Astrocyte (in vitro differentiated cells and primary cell): ENCODE measurements at regions not wholly inside any gene's neighbourhood (a gene's known extent, or its start where the extent isn't known, plus 50 kb on each side); places are given as distances from the start of the nearest gene placed in this dataset.

Experiments used
- DNase-seq: peaks from one replicate; pipeline ENCODE4 v3.0.0-alpha.2; 2010; ENCODE audit warnings: low read depth
- FAIRE-seq: peaks from 2 replicates; lab custom pipeline; 2011; peaks lifted over from hg19 to GRCh38; lab: Jason Lieb, UNC
- H2AFZ ChIP-seq: 2 replicates; pipeline ENCODE4 v1.6.0; 2012; ENCODE audit warnings: low read depth, low read length, inconsistent platforms
- H3K27ac ChIP-seq: 2 replicates; pipeline ENCODE4 v1.5.1; 2011; ENCODE audit warnings: low read depth, low read length, inconsistent platforms
- H3K27me3 ChIP-seq: 2 replicates; pipeline ENCODE4 v1.6.0; 2011; ENCODE audit warnings: low read length, inconsistent platforms; ENCODE audit not compliant: insufficient read depth
- H3K36me3 ChIP-seq: 2 replicates; pipeline ENCODE4 v1.5.1; 2011; ENCODE audit warnings: low read length, inconsistent platforms; ENCODE audit not compliant: insufficient read depth
- H3K4me1 ChIP-seq: 2 replicates; pipeline ENCODE4 v1.5.1; 2011; ENCODE audit warnings: low read length, inconsistent platforms; ENCODE audit not compliant: insufficient read depth
- H3K4me2 ChIP-seq: 2 replicates; pipeline ENCODE4 v1.6.0; 2012; ENCODE audit warnings: low read length, inconsistent platforms
- H3K4me3 ChIP-seq: 2 replicates; pipeline ENCODE4 v1.5.1; 2011; ENCODE audit warnings: low read depth, mild to moderate bottlenecking, low read length, inconsistent platforms; ENCODE audit not compliant: insufficient read depth
- H3K79me2 ChIP-seq: 2 replicates; pipeline ENCODE4 v1.6.0; 2012; ENCODE audit warnings: mild to moderate bottlenecking, low read length, inconsistent platforms; ENCODE audit not compliant: insufficient read depth
- H3K9ac ChIP-seq: 2 replicates; pipeline ENCODE4 v1.6.0; 2012; ENCODE audit warnings: mild to moderate bottlenecking, low read length, inconsistent platforms
- H3K9me3 ChIP-seq: 2 replicates; pipeline ENCODE4 v1.5.1; 2012; ENCODE audit warnings: low read depth, mild to moderate bottlenecking, low read length, inconsistent platforms; ENCODE audit not compliant: insufficient read depth
- H4K20me1 ChIP-seq: 2 replicates; pipeline ENCODE4 v1.6.0; 2012; ENCODE audit warnings: low read length, inconsistent platforms; ENCODE audit not compliant: insufficient read depth
- H3K27ac Mint-ChIP-seq: one replicate; pipeline ENCODE4 v1.8.0; 2021; ENCODE audit warnings: mild to moderate bottlenecking, mixed read lengths; ENCODE audit not compliant: unreplicated experiment
- H3K27me3 Mint-ChIP-seq: one replicate; pipeline ENCODE4 v1.8.0; 2021; ENCODE audit warnings: low read depth, mixed read lengths; ENCODE audit not compliant: unreplicated experiment
- H3K36me3 Mint-ChIP-seq: one replicate; pipeline ENCODE4 v1.8.0; 2021; ENCODE audit warnings: low read depth, mixed read lengths; ENCODE audit not compliant: unreplicated experiment
- H3K4me1 Mint-ChIP-seq: one replicate; pipeline ENCODE4 v1.8.0; 2021; ENCODE audit warnings: low read depth, mixed read lengths; ENCODE audit not compliant: unreplicated experiment
- H3K4me3 Mint-ChIP-seq: one replicate; pipeline ENCODE4 v1.8.0; 2021; ENCODE audit warnings: mild to moderate bottlenecking, moderate library complexity, mixed read lengths; ENCODE audit not compliant: unreplicated experiment
- H3K9me3 Mint-ChIP-seq: one replicate; pipeline ENCODE4 v1.8.0; 2021; ENCODE audit warnings: mild to moderate bottlenecking, mixed read lengths; ENCODE audit not compliant: unreplicated experiment
- EZH2 ChIP-seq: IDR thresholded peaks from 2 replicates; pipeline ENCODE4 v1.6.1; 2012; ENCODE audit warnings: mild to moderate bottlenecking, low read length, inconsistent platforms; ENCODE audit not compliant: insufficient read depth
- TF ChIP-seq, protein P1 (sequence below): IDR thresholded peaks from 2 replicates; pipeline ENCODE4 v1.5.1; 2011; ENCODE audit warnings: low read depth, mild to moderate bottlenecking, inconsistent platforms, low read length, moderate library complexity; ENCODE audit not compliant: insufficient read depth

DNA sequence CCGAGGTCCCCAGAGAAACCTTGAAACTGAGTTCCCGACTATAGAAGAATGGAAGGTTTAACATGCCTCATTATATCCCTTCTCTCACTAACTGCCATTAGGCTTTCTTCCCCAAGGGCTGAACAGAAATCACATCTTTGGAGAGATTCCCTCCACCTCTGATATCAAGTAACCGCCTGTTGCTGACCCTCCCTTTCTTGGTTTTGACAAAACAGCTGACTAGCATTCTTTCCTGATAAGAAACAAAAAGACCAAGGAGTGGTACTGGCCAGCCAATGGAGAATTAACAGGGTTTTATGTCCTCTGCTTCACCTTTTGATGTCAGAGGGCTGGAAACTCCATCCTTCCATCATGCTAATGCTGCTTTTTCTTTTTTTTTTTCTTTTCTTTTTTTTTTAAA is 176.6 kb upstream of the ADGRB3 start:
- Histone ChIP-seq H3K4me1 (no peaks in the 10 kb centered on the region), H2AFZ (no peak overlapping the region), H4K20me1 (no peaks in the 10 kb centered on the region), H3K36me3 (no peaks in the 10 kb centered on the region), H3K9me3 (peaks cover 2% of the 10 kb centered on the region), H3K27ac (no peak overlapping the region), H3K4me3 (no peak overlapping the region), H3K9ac (no peak overlapping the region), H3K27me3 (no peaks in the 10 kb centered on the region), H3K4me2 (no peak overlapping the region), H3K79me2 (no peaks in the 10 kb centered on the region)
- no peak overlapping the region for H3K27ac Mint-ChIP-seq
- peaks cover 8% of the 10 kb centered on the region for H3K9me3 Mint-ChIP-seq
- FAIRE-seq: no peak
- no peaks in the 10 kb centered on the region for H3K4me1 Mint-ChIP-seq
- no peak for DNase-seq
- H3K27me3 Mint-ChIP-seq: no peaks in the 10 kb centered on the region
- TF ChIP-seq, protein P1, sequence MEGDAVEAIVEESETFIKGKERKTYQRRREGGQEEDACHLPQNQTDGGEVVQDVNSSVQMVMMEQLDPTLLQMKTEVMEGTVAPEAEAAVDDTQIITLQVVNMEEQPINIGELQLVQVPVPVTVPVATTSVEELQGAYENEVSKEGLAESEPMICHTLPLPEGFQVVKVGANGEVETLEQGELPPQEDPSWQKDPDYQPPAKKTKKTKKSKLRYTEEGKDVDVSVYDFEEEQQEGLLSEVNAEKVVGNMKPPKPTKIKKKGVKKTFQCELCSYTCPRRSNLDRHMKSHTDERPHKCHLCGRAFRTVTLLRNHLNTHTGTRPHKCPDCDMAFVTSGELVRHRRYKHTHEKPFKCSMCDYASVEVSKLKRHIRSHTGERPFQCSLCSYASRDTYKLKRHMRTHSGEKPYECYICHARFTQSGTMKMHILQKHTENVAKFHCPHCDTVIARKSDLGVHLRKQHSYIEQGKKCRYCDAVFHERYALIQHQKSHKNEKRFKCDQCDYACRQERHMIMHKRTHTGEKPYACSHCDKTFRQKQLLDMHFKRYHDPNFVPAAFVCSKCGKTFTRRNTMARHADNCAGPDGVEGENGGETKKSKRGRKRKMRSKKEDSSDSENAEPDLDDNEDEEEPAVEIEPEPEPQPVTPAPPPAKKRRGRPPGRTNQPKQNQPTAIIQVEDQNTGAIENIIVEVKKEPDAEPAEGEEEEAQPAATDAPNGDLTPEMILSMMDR: no peak
- no peak for TF ChIP-seq EZH2
- no peaks in the 10 kb centered on the region for H3K36me3 Mint-ChIP-seq
- H3K4me3 Mint-ChIP-seq: no peak overlapping the region

DNA sequence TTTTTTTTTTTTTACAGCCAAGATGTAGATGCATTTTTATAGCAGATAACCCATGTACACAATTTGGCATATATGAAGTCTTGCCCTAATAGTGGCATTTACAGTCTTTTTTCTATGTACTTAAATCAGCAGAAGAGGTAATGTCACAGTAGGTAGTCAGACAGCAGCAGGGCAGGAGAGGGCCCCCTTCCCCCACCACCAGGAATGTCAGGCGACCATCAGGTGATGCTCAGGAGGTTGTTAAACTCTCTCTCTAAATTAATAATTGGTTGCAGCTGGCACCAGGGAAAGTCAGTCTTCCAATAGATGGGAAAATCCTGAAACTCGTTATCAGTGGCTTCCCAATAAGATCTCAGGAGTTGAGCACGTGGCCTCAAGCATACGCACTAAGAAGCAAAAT is 188.0 kb upstream of the ADGRB3 start:
- FAIRE-seq: no peak
- Mint-ChIP-seq H3K4me3 (no peak overlapping the region), H3K4me1 (peaks cover 4% of the 10 kb centered on the region), H3K36me3 (no peaks in the 10 kb centered on the region), H3K9me3 (peaks cover 5% of the 10 kb centered on the region), H3K27me3 (no peaks in the 10 kb centered on the region), H3K27ac (no peak overlapping the region)
- Histone ChIP-seq H3K9ac (no peak overlapping the region), H3K27ac (no peak overlapping the region), H3K4me3 (no peak overlapping the region), H3K27me3 (no peaks in the 10 kb centered on the region), H3K79me2 (no peaks in the 10 kb centered on the region), H3K36me3 (no peaks in the 10 kb centered on the region), H3K4me1 (no peaks in the 10 kb centered on the region), H3K9me3 (no peaks in the 10 kb centered on the region), H2AFZ (no peak overlapping the region), H3K4me2 (no peak overlapping the region), H4K20me1 (no peaks in the 10 kb centered on the region)
- DNase-seq: no peak
- TF ChIP-seq EZH2: no peak
- TF ChIP-seq, protein P1: no peak

DNA sequence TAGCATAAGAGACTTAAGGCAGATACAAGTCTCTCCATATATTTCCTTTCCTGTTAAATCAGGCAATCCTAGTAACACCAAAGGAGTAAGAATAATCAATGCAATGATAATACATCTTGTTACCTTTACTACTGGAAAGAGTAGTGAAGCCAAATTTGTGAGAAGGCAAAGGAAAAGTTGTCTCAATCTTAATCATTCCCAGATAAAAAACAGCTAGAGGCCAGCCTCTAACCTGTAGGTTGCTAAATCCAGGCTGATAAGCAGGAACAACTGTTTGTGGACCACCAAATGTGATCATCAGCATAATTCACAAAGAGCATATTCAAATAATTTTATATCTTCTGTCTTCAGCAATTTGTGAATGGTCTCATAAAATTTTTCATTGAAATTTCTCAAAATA is 189.2 kb upstream of the ADGRB3 start:
- DNase-seq (no peak), FAIRE-seq (no peak)
- H3K36me3 ChIP-seq: no peaks in the 10 kb centered on the region
- H3K4me1 ChIP-seq: no peaks in the 10 kb centered on the region
- no peak overlapping the region for H3K27ac ChIP-seq
- Mint-ChIP-seq H3K9me3 (no peaks in the 10 kb centered on the region), H3K36me3 (no peaks in the 10 kb centered on the region), H3K4me1 (peaks cover 4% of the 10 kb centered on the region), H3K4me3 (no peak overlapping the region), H3K27ac (no peak overlapping the region), H3K27me3 (no peaks in the 10 kb centered on the region)
- H3K27me3 ChIP-seq: no peaks in the 10 kb centered on the region
- H3K79me2 ChIP-seq: no peaks in the 10 kb centered on the region
- no peak overlapping the region for H3K4me3 ChIP-seq
- H3K4me2 ChIP-seq: no peak overlapping the region
- H4K20me1 ChIP-seq: no peaks in the 10 kb centered on the region
- TF ChIP-seq, protein P1: no peak
- no peak for TF ChIP-seq EZH2
- no peak overlapping the region for H3K9ac ChIP-seq
- H2AFZ ChIP-seq: no peak overlapping the region
- no peaks in the 10 kb centered on the region for H3K9me3 ChIP-seq
